GM12872 (cell line): ENCODE measurements at regions not wholly inside any gene's neighbourhood (a gene's known extent, or its start where the extent isn't known, plus 50 kb on each side); places are given as distances from the start of the nearest gene placed in this dataset.

Experiments
- CTCF ChIP-seq: IDR thresholded peaks from 3 replicates; pipeline ENCODE4 v1.5.1; 2011; ENCODE audit warnings: low read depth, mild to moderate bottlenecking, low read length, moderate library complexity; ENCODE audit not compliant: insufficient read depth

- TF ChIP-seq CTCF, result no peak
Observed at GRCh38 chr7:17130281-17131059, 168.0 kb upstream of the AHR start.

- TF ChIP-seq CTCF, result no peak
Observed at GRCh38 chr7:17131060-17131345, 167.4 kb upstream of the AHR start.

GRCh38 chr7:17131983-17132655, 166.3 kb upstream of the AHR start:
- no peak for TF ChIP-seq CTCF

DNA sequence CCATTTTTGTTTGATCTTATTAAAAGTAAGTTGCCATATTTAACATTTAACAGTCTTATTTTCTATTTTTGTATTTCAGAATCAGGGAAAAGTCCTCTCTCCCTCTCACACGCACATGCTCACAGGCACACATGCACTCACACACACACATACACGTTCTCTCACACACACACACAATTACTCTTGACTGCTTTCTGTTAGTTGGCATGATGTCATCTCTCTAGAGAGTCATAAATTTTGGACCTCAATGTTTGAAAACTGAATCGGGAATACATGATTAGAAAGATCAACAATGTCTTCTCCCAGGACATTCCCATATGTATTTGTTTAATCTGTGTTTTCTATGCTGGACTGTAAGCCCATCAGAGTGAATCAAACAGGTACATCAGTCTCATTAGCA, 165.7 kb upstream of the AHR start:
- TF ChIP-seq CTCF, result no peak

GRCh38 chr7:17133977-17134376, 164.5 kb upstream of the AHR start:
- TF ChIP-seq CTCF, result no peak

- no peak for TF ChIP-seq CTCF
Observed at GRCh38 chr7:17134786-17135185, 163.7 kb upstream of the AHR start.

GRCh38 chr7:17136126-17136525, 162.3 kb upstream of the AHR start:
- no peak for TF ChIP-seq CTCF
